HUES48 (cell line): ENCODE measurements at regions not wholly inside any gene's neighbourhood (a gene's known extent, or its start where the extent isn't known, plus 50 kb on each side); places are given as distances from the start of the nearest gene placed in this dataset.

Source experiments
- H3K27ac ChIP-seq: one replicate; pipeline ENCODE4 v1.7.0; 2013; ENCODE audit warnings: low read depth, low read length, inconsistent platforms
- H3K27me3 ChIP-seq: 2 replicates; pipeline ENCODE4 v1.6.1; 2013; ENCODE audit warnings: mild to moderate bottlenecking, low read length; ENCODE audit not compliant: control insufficient read depth, insufficient read depth
- H3K36me3 ChIP-seq: 2 replicates; pipeline ENCODE4 v1.6.1; 2013; ENCODE audit warnings: low read length; ENCODE audit not compliant: control insufficient read depth, insufficient read depth
- H3K4me1 ChIP-seq: 2 replicates; pipeline ENCODE4 v1.6.1; 2013; ENCODE audit warnings: mild to moderate bottlenecking, low read length; ENCODE audit not compliant: control insufficient read depth, insufficient read depth
- H3K4me3 ChIP-seq: 2 replicates; pipeline ENCODE4 v1.5.1; 2013; ENCODE audit warnings: mild to moderate bottlenecking, low read depth, low read length
- H3K9ac ChIP-seq: 2 replicates; pipeline ENCODE4 v1.6.1; 2013; ENCODE audit warnings: mild to moderate bottlenecking, low read depth, low read length, moderate library complexity
- H3K9me3 ChIP-seq: 2 replicates; pipeline ENCODE4 v1.6.1; 2013; ENCODE audit warnings: low read length; ENCODE audit not compliant: control insufficient read depth, insufficient read depth

- H3K4me1 ChIP-seq = peaks cover 14% of the 10 kb centered on the region
- no peaks in the 10 kb centered on the region for H3K27me3 ChIP-seq
- H3K4me3 ChIP-seq = no peak overlapping the region
- no peak overlapping the region for H3K9ac ChIP-seq
- no peaks in the 10 kb centered on the region for H3K36me3 ChIP-seq
- no peak overlapping the region for H3K27ac ChIP-seq
- peaks cover 8% of the 10 kb centered on the region; the same call in 1 of the 2 replicates for H3K9me3 ChIP-seq
Observed at GRCh38 chr21:27209546-27209945, 242.7 kb upstream of the ADAMTS5 start.

GRCh38 chr21:27206368-27206982, 239.6 kb upstream of the ADAMTS5 start:
- no peak overlapping the region for H3K4me3 ChIP-seq
- no peaks in the 10 kb centered on the region for H3K27me3 ChIP-seq
- H3K36me3 ChIP-seq = no peaks in the 10 kb centered on the region
- H3K9ac ChIP-seq = no peak overlapping the region
- H3K27ac ChIP-seq = peak overlapping the region; percentile 80
- peaks cover 14% of the 10 kb centered on the region for H3K4me1 ChIP-seq
- H3K9me3 ChIP-seq = peaks cover 8% of the 10 kb centered on the region; the same call in 1 of the 2 replicates

DNA sequence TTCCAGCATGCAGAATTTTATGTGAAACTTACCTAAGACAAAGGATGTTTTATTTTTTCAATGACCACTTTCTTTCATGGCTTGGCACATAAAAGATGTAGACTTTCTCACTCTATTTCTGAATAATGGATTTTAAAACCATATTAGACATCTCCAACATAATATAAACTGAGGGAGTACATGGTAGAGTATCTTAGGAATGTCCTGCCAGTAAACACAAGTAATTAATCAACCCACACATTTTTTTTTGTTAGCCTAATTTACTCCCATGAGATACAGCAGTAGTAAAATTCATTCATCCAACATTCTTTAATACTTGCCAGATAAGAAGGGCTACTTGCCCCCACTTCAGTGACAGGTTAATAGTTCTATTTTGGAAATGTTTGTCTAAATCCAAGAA, 235.4 kb upstream of the ADAMTS5 start:
- Histone ChIP-seq H3K27me3 (no peaks in the 10 kb centered on the region), H3K27ac (no peak overlapping the region), H3K9me3 (no peaks in the 10 kb centered on the region), H3K9ac (no peak overlapping the region), H3K4me3 (no peak overlapping the region), H3K4me1 (peaks cover 14% of the 10 kb centered on the region), H3K36me3 (no peaks in the 10 kb centered on the region)

DNA sequence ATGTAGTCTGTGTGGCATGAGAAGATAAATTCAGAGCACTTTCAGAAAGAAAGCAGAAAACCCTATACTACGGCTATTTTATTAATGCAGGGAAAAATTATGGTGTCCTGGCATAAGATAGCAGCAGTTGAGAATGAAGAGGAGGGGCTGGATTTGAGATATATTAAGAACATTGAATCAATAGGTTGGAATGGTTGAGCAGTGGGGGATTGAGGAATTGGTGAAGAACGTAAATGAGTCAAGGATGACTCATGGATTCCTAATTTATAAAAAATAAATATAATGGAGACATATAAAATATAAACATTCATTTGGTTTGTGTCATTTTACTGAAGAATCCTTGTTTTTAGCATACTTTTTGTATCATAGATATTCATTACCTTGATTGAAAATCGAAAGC, 234.3 kb upstream of the ADAMTS5 start:
- Histone ChIP-seq H3K4me3 (no peak overlapping the region), H3K36me3 (no peaks in the 10 kb centered on the region), H3K9ac (no peak overlapping the region), H3K27me3 (no peaks in the 10 kb centered on the region), H3K27ac (no peak overlapping the region), H3K9me3 (no peaks in the 10 kb centered on the region), H3K4me1 (peaks cover 7% of the 10 kb centered on the region)

- no peaks in the 10 kb centered on the region for H3K27me3 ChIP-seq
Observed at GRCh38 chr21:27196651-27197050, 229.8 kb upstream of the ADAMTS5 start.

DNA sequence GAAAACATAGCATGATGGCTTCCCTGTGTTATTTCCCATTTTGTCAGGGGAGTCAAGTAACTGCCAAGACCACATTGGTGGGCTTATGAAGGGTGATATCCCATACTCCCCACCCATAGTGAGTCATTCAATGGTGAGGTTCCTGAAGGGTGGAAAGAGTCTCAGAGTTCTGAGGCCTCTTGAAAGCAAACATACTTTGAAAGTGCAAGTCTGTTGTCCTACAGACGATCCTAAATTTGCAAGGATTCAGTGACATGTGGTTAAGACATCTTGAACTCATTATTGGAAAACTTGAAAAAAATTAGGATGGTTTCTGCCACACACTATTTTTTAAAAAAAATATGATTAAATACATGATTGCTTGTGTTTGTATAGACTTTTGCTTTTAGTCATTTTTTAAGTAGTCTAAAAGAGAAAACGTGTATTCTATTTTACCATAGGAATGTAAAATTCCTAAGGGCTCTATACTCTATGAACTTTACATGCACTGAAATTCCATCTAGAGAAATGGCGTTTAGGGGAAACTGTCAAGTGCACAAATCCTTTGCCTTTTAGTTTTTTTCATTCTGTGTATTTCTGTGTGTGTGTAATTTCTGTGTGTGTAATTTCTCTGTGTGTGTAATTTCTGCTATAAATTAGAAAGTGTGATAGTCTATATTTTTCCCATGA, 225.5 kb upstream of the ADAMTS5 start:
- Histone ChIP-seq H3K27ac (no peak overlapping the region), H3K4me1 (no peaks in the 10 kb centered on the region), H3K36me3 (no peaks in the 10 kb centered on the region)

More at GRCh38 chr21:27196651-27197050, 229.8 kb upstream of the ADAMTS5 start:
- no peaks in the 10 kb centered on the region for H3K9me3 ChIP-seq
- no peak overlapping the region for H3K9ac ChIP-seq
- no peak overlapping the region for H3K27ac ChIP-seq
- no peaks in the 10 kb centered on the region for H3K4me1 ChIP-seq
- no peaks in the 10 kb centered on the region for H3K36me3 ChIP-seq
- no peak overlapping the region for H3K4me3 ChIP-seq

DNA sequence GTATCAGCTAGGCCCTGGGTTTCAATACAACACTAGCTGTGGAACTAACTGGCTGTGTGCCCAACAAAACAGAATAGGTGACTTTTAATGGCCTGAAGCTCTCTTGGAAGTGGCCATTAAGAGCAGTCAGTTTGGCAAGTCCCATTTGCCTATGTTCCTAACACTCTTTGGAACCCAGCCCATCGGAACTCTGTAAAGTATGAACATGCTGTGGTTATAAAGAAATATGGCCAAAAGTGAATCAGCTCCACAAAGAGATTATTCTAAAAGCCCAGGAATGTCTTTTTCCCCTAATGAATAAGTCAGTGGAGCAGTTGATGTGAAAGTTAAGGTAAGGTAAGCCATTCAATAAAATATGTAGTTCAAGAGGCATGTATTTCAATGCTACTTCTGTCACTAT, 223.7 kb upstream of the ADAMTS5 start:
- Histone ChIP-seq H3K27ac (no peak overlapping the region), H3K4me3 (no peak overlapping the region), H3K9ac (no peak overlapping the region), H3K4me1 (no peaks in the 10 kb centered on the region), H3K36me3 (no peaks in the 10 kb centered on the region), H3K9me3 (no peaks in the 10 kb centered on the region), H3K27me3 (no peaks in the 10 kb centered on the region)

More for the DNA sequence above, 225.5 kb upstream of the ADAMTS5 start:
- Histone ChIP-seq H3K4me3 (no peak overlapping the region), H3K27me3 (no peaks in the 10 kb centered on the region), H3K9ac (no peak overlapping the region), H3K9me3 (no peaks in the 10 kb centered on the region)

- Histone ChIP-seq H3K27me3 (no peaks in the 10 kb centered on the region), H3K4me3 (no peak overlapping the region), H3K36me3 (no peaks in the 10 kb centered on the region)
Observed at GRCh38 chr21:27189870-27190269, 223.0 kb upstream of the ADAMTS5 start.

DNA sequence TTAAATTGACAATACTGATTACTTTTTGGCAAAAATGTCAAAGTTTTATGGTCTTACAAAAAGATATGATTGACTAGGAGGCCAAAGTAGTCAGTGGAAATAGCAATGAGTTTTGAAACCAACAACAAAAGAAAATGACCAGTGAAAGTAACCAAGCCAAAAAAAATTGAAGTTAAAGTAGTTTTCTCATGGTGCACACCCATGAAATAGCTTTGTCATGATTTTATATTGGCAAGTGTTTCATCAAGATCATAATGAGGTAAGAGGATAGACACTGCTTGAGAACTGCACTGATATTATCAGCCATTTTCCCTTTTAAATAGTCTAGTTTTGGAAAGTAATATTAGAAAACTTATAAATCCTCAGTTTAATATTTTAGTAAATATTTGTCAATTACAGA, 206.2 kb upstream of the ADAMTS5 start:
- Histone ChIP-seq H3K27ac (no peak overlapping the region), H3K9me3 (no peaks in the 10 kb centered on the region), H3K27me3 (no peaks in the 10 kb centered on the region), H3K4me3 (no peak overlapping the region), H3K9ac (no peak overlapping the region), H3K4me1 (peaks cover 6% of the 10 kb centered on the region; the same call in 1 of the 2 replicates), H3K36me3 (no peaks in the 10 kb centered on the region)

More at GRCh38 chr21:27189870-27190269, 223.0 kb upstream of the ADAMTS5 start:
- Histone ChIP-seq H3K9me3 (no peaks in the 10 kb centered on the region), H3K9ac (no peak overlapping the region), H3K4me1 (no peaks in the 10 kb centered on the region), H3K27ac (no peak overlapping the region)

DNA sequence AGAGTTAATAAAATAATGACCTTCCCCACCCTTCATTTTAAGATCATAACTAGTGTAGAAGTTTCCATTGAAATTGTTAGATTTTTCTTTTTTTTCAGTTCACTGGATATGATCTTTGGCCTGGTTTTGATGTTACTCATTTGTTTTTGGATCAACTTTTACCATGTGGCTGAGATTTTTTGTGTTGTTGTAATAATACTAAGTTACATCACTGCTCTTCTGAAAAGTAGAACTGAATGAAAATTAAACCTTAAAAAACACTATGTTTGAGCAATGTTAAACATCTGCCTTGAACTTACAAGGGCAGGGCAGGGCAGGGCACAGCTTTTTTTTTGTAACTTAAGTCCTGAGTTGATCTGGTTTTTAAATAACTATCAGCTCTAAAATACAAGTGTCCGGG, 204.8 kb upstream of the ADAMTS5 start:
- Histone ChIP-seq H3K4me1 (peaks cover 6% of the 10 kb centered on the region; the same call in 1 of the 2 replicates), H3K27ac (no peak overlapping the region), H3K9me3 (no peaks in the 10 kb centered on the region), H3K4me3 (no peak overlapping the region), H3K9ac (no peak overlapping the region), H3K36me3 (no peaks in the 10 kb centered on the region), H3K27me3 (no peaks in the 10 kb centered on the region)

DNA sequence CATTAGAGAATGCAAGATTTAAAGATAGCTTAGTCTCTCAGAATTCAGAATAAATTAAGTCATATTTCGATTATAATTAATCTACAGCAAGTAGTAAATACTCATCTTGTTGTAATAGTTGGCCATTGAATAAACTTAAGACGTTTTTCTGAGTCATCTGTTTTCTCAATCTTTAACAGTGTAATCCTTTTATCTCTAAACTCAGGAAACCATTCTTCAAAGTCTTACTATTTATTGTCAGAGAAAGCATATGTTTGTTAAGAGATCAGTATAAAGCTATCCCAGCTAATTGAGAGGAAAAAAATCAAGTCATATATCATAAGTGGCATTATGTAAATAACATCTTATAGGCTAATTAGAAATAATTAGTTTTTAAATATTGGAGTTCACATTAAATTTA, 201.2 kb upstream of the ADAMTS5 start:
- Histone ChIP-seq H3K36me3 (no peaks in the 10 kb centered on the region), H3K4me1 (peaks cover 6% of the 10 kb centered on the region; the same call in 1 of the 2 replicates), H3K9ac (no peak overlapping the region), H3K9me3 (no peaks in the 10 kb centered on the region), H3K27me3 (no peaks in the 10 kb centered on the region), H3K4me3 (no peak overlapping the region), H3K27ac (no peak overlapping the region)
